ENCODE measurements at regions not wholly inside any gene's neighbourhood (a gene's known extent, or its start where the extent isn't known, plus 50 kb on each side); places are given as distances from the start of the nearest gene placed in this dataset.

DNA sequence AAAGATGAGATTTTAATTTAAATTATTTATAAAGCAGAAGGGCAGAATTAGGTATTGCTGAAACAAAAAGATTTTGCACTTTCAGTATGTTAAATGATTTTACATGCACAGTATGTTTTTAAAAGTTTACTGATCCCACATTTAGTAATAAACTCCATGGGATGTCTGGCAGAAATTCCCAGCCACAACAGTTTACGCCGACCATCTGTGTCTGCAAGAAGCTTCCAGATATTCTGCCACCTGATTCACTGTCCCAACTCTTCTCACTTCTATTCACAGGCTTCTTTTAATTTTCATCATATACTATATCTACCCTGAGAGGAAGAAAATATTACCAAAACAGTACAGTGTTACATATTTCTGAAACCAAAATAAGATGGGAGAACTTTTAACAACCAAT lies 115.8 kb upstream of the IQCM start:
- DNase-seq = no peak

DNA sequence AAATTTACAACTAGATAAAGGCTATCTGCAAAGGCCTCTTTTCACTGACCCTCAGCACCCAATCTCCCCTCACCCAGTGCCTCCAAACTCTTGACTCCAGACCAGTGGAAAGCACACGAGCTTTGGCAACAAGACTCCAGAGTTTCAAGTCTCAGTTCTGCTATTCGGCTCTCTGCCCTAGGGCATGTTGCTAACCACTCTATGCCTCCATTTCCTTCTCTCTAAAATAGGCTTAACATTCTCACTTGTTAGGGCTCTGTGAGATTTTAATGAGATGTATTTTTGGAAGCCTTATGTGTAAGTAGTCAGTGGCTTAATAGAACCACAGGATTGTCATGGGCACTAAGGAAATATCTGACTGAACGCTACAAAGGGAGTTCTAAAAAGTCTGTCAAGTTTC lies 116.5 kb upstream of the IQCM start:
- DNase-seq = no peak

- DNase-seq = no peak
These were observed 117.5 kb upstream of the IQCM start for GRCh38 chr4:149933120-149933519.

- DNase-seq = peak in 1 of 2 experiments; percentile 65
These were observed 118.2 kb upstream of the IQCM start for GRCh38 chr4:149933883-149934282.

GRCh38 chr4:149949381-149949780 lies 128.9 kb upstream of the DCLK2 start:
- no peak for DNase-seq

- no peak for DNase-seq
These were observed 126.9 kb upstream of the DCLK2 start for GRCh38 chr4:149951152-149951900.

GRCh38 chr4:149952101-149952500 lies 126.1 kb upstream of the DCLK2 start:
- no peak for DNase-seq

- no peak for DNase-seq
These were observed 125.5 kb upstream of the DCLK2 start for GRCh38 chr4:149952716-149953115.

DNA sequence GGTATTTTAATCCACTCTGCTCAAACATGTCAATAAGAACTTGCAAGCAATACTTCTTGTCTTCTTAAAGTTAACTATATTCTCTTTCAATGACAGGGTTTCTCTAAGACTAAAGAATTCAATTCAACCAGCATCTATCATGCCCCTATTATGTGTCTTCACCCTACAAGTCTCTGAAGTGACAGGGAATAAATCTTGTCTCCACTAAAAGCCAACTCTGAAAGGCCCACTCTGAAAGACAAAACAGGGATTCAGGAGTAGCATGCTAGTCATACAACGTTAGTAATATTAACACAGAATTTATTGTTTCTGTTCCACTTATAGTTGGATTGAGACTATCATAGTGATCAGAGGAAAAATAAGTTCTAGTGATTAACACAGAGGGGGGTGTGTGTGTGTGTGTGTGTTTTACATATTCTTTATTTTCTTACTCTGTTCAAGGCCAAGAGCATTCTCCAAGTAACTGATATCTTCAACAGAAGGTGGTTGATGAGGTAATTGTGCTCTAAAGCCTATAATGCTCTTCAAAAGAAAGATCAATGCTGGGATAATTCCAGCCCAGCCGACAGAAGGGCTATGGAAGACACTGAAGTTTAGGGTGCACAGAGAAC lies 122.4 kb upstream of the DCLK2 start:
- DNase-seq = no peak

DNA sequence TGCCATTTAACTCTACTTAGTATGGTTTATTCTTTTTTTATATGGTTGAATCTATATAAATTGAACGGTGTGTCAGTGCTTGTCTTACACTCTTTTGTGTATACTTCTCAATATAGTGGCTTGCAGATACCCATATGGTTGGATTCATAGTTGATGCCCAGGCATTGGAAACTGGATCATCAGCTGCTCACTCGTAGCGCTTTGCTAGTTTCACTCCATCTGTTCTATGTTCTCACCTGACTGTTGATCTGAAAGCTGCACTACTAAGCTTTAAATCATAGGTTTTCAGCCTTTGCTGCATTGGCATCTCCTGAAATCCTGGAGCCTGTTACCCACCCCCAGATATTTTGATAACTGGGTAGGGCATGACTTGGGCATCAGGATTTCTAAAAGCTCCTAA lies 121.6 kb upstream of the DCLK2 start:
- no peak for DNase-seq

DNA sequence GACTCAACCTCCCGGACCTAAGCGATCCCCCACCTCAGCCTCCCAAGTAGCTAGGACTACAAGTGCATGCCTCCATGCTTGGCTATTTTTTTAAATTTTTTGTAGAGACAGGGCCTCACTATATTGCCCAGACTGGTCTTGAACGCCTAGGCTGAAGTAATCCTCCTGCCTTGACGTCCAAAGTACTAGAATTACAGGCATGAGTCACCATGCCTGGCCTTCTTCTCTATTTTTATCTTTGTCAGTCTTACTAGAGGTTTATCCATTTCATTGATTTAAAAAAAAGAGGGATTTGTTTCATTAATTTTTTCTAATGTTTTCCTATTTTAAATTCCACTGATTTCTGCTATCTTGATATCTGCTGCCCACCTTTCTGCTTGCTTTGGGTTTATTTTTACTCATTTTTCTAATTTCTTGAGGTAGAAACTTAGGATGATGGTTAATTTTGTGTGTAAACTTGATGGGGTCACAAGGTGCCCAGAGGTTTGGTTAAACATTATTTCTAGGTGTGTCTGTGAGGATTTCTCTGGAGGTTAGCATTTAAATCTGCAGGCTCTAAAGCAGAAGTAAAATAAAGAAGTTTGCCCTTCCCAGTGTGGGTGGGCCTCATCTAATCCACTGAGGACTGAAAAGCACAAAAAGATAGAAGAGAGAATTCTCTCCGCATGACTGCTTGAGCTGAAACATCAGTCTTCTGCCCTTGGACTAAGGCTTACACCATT lies 116.2 kb upstream of the DCLK2 start:
- DNase-seq = no peak

DNA sequence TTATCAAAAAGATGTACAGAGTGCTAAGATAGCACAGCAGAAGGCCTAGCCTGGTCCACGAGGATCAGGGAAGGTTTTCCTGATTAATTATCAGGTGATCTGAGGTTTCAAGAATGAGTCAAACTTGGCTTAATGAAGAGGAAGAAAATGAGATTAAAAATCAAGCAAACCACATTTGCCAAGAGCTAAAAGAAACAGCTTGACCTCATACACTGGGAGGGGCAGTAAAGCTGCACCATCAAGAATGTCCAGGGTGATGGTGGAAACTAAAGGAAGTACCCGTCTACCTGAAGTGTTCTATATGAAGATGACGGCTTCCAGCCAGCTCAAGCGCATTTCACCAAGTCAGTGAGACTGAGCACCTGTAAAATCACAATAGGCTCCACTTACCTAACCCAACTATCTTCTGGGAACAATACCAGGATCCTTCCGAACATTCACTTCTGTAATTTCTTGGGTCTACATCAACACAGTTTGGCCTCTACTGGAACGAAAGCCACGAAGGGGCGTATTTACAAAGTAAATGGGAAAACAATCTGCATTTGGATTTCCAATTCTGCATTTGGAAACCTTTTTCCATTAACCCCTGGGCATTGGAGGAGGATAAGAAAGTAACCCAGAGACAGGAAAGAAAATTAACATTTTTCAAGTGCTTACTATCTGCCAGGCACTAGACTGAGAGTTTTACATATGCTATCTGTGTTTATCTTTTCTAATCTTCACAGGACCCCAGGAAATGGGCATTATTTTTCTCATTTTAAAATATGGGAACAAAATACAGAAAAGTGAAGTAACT lies 114.0 kb upstream of the DCLK2 start:
- no peak for DNase-seq

DNA sequence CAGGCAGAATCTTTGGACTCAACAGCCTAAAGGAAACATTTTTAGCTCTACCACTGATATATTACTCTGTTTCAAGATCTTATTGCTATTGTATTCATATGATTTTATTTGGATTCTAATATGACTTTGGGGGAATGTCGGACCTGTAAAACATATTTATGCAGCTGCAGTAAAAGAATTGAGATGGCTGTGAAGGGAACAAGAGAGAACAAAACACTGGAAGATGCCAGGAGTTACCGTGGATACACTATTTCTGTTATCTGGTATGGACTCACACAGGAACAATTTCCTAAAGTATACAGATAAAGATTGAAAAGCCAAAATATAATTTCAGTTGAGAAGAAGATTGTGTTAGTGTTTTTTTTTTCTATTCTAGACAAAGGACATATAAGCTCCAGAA lies 113.0 kb upstream of the DCLK2 start:
- no peak for DNase-seq

- no peak for DNase-seq
These were observed 105.8 kb upstream of the DCLK2 start for GRCh38 chr4:149972407-149972806.

- no peak for DNase-seq
These were observed 105.1 kb upstream of the DCLK2 start for GRCh38 chr4:149973181-149973580.

GRCh38 chr4:149975172-149975571 lies 103.1 kb upstream of the DCLK2 start:
- no peak for DNase-seq

GRCh38 chr4:149980121-149980682 lies 98.0 kb upstream of the DCLK2 start:
- DNase-seq = no peak

GRCh38 chr4:149980941-149981340 lies 97.3 kb upstream of the DCLK2 start:
- peak; percentile 48 to 77 for DNase-seq

DNA sequence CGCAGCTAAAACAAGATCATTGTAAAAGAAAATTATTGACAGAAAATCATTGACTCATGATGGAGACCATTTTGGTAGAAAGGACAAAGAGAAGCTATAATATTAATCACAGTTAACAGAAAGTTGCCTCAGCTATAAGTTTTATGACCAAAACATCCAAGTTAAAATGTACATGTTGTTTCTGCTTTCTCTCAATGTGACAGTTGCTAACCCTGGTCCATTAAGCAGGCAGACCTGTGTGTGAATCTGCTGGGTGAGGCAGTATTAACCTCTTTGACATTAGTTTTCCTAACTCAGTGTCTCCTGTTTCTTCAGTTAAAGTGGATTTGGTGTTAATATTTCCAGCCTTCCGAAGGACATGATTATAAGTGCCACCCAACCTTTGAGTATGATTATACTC lies 94.8 kb upstream of the DCLK2 start:
- no peak for DNase-seq

GRCh38 chr4:149983931-149984330 lies 94.3 kb upstream of the DCLK2 start:
- no peak for DNase-seq

DNA sequence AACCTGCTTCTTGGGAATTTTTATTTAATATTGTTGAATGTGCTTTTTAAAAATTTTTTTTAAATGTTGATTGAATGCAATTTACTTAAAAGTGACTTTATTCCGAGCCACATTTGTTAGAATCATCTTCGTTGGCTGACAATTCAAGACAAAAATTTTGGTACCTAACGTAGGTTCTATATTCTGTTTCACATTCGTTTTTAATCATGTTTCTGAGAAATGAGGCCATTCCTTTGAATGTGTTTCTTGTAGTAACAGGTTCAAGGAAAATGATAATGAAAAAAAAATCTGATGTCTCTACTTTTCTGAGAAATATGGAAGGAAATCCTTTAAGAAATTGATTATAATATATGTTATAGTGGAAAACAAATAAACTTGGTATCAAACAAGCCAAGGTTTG lies 92.3 kb upstream of the DCLK2 start:
- no peak for DNase-seq

GRCh38 chr4:149986917-149987316 lies 91.3 kb upstream of the DCLK2 start:
- no peak for DNase-seq
